SK-N-MC (cell line): ENCODE measurements at regions not wholly inside any gene's neighbourhood (a gene's known extent, or its start where the extent isn't known, plus 50 kb on each side); places are given as distances from the start of the nearest gene placed in this dataset.

Source experiments
- EZH2 ChIP-seq: fragments of 200-600 bp; sonication (generic); IDR thresholded peaks from one replicate; pipeline ENCODE4 v1.6.1; 2017; ENCODE audit warnings: antibody characterized with exemption
- POLR2AphosphoS5 ChIP-seq: IDR thresholded peaks from 2 replicates; pipeline ENCODE4 v1.6.1; 2012; ENCODE audit warnings: mild to moderate bottlenecking, low read depth, low read length, borderline replicate concordance

DNA sequence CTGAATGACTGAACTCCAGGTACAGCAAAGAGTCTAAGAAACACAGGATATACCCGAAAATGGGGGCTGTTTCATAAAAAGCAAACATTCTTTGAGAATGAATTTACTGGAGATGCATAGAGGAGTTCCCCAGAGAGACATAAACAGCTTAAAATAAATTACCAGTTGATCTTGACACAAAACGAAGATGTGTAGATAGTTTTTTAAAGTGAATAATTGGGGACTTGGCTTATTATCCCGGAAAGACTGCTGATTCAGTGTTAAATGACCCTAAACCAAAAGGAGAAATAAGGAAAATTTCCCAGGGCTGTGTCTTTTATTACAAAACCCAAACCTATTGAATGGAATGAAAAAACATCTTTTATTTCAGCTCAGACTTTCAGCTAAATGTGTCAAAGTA lies 1052.8 kb upstream of the TMEM132C start:
- no peak for TF ChIP-seq EZH2
- no peak for TF ChIP-seq POLR2AphosphoS5
